Fibroblast of lung (primary cell): ENCODE measurements at regions not wholly inside any gene's neighbourhood (a gene's known extent, or its start where the extent isn't known, plus 50 kb on each side); places are given as distances from the start of the nearest gene placed in this dataset.

Source experiments
- EZH2 ChIP-seq: IDR thresholded peaks from 2 replicates; pipeline ENCODE4 v1.5.1; 2012; ENCODE audit warnings: low read length, control low read depth, mild to moderate bottlenecking; ENCODE audit errors: missing control alignments
- TF ChIP-seq, protein P1 (sequence below), 2 donors: IDR thresholded peaks in 1 of 2; conservative IDR thresholded peaks in 1 of 2; 1 replicate in 1 of 2; 2 replicates in 1 of 2; pipeline ENCODE4 v1.5.1; 2011 to 2012; ENCODE audit warnings: low read length in 2 of 2, control low read depth in 1 of 2, inconsistent platforms in 1 of 2, low read depth in 1 of 2, mild to moderate bottlenecking in 1 of 2

DNA sequence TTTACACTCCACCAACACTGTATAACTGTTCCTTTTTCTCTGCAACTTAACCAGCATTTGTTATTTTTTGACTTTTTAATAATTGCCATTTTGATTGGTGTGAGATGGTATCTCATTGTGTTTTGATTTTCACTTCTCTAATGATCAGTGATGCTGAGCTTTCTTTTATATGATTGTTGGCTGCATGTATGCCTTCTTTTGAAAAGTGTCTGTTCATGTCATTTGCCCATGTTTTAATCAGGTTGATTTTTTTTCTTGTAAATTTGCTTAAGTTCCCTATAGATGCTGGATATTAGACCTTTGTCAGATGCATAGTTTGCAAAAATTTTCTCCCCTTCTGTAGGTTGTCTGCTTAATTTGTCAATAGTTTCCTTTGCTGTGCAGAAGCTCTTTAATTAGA, 263.0 kb downstream of the MBNL1 start:
- TF ChIP-seq, protein P1, sequence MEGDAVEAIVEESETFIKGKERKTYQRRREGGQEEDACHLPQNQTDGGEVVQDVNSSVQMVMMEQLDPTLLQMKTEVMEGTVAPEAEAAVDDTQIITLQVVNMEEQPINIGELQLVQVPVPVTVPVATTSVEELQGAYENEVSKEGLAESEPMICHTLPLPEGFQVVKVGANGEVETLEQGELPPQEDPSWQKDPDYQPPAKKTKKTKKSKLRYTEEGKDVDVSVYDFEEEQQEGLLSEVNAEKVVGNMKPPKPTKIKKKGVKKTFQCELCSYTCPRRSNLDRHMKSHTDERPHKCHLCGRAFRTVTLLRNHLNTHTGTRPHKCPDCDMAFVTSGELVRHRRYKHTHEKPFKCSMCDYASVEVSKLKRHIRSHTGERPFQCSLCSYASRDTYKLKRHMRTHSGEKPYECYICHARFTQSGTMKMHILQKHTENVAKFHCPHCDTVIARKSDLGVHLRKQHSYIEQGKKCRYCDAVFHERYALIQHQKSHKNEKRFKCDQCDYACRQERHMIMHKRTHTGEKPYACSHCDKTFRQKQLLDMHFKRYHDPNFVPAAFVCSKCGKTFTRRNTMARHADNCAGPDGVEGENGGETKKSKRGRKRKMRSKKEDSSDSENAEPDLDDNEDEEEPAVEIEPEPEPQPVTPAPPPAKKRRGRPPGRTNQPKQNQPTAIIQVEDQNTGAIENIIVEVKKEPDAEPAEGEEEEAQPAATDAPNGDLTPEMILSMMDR (conservative IDR thresholded peaks at IDR 0.05 in 1 of 2, IDR thresholded peaks at IDR 0.05 in 1 of 2; ENCODE audit: low read depth in 1 of 2, low read length in 2 of 2) = no peak
- no peak for TF ChIP-seq EZH2
